Trophoblast cell (in vitro differentiated cells and primary cell): ENCODE measurements at regions not wholly inside any gene's neighbourhood (a gene's known extent, or its start where the extent isn't known, plus 50 kb on each side); places are given as distances from the start of the nearest gene placed in this dataset.

Source experiments
- DNase-seq, 2 donors: peaks; one replicate each; pipeline ENCODE4 v3.0.0-alpha.2; 2016
- H2AFZ ChIP-seq: 2 replicates; pipeline ENCODE4 v1.6.1; 2013; ENCODE audit warnings: low read length, moderate library complexity, mild to moderate bottlenecking; ENCODE audit not compliant: insufficient read depth, poor library complexity
- H2AK5ac ChIP-seq: 2 replicates; pipeline ENCODE4 v1.6.1; 2013; ENCODE audit warnings: mild to moderate bottlenecking, low read length
- H2BK120ac ChIP-seq: 2 replicates; pipeline ENCODE4 v1.6.1; 2013; ENCODE audit warnings: low read length, mild to moderate bottlenecking, moderate library complexity; ENCODE audit not compliant: insufficient read depth, poor library complexity
- H2BK12ac ChIP-seq: 2 replicates; pipeline ENCODE4 v1.6.1; 2013; ENCODE audit warnings: mild to moderate bottlenecking, low read length, moderate library complexity
- H2BK5ac ChIP-seq: 2 replicates; pipeline ENCODE4 v1.6.1; 2013; ENCODE audit warnings: low read length, low read depth, moderate library complexity, mild to moderate bottlenecking; ENCODE audit not compliant: poor library complexity
- H3K14ac ChIP-seq: 2 replicates; pipeline ENCODE4 v1.6.1; 2013; ENCODE audit warnings: mild to moderate bottlenecking, low read length
- H3K18ac ChIP-seq: 2 replicates; pipeline ENCODE4 v1.6.1; 2013; ENCODE audit warnings: mild to moderate bottlenecking, low read length
- H3K23ac ChIP-seq: 2 replicates; pipeline ENCODE4 v1.6.1; 2013; ENCODE audit warnings: low read length
- H3K27ac ChIP-seq: 2 replicates; pipeline ENCODE4 v1.5.1; 2013; ENCODE audit warnings: low read depth, mild to moderate bottlenecking, inconsistent platforms, low read length, moderate library complexity
- H3K27me3 ChIP-seq: 2 replicates; pipeline ENCODE4 v1.6.1; 2013; ENCODE audit warnings: inconsistent platforms, mild to moderate bottlenecking, low read length, moderate library complexity; ENCODE audit not compliant: insufficient read depth
- H3K36me3 ChIP-seq, 2 experiments: 1 replicate in 1 of 2; 2 replicates in 1 of 2; pipeline ENCODE4 v1.6.1; 2013; ENCODE audit warnings: low read length in 2 of 2, mild to moderate bottlenecking in 2 of 2, moderate library complexity in 1 of 2; ENCODE audit not compliant: insufficient read depth in 2 of 2, control insufficient read depth in 1 of 2
- H3K4ac ChIP-seq: 2 replicates; pipeline ENCODE4 v1.6.1; 2013; ENCODE audit warnings: low read depth, mild to moderate bottlenecking, low read length, moderate library complexity
- H3K4me1 ChIP-seq, 2 experiments: 1 replicate in 1 of 2; 2 replicates in 1 of 2; pipeline ENCODE4 v1.6.1; 2013; ENCODE audit warnings: low read length in 2 of 2, mild to moderate bottlenecking in 2 of 2, moderate library complexity in 1 of 2; ENCODE audit not compliant: insufficient read depth in 2 of 2, control insufficient read depth in 1 of 2
- H3K4me2 ChIP-seq: 2 replicates; pipeline ENCODE4 v1.6.1; 2013; ENCODE audit warnings: inconsistent platforms, mild to moderate bottlenecking, low read length, moderate library complexity
- H3K4me3 ChIP-seq: 2 replicates; pipeline ENCODE4 v1.5.1; 2013; ENCODE audit warnings: mild to moderate bottlenecking, low read depth, low read length, inconsistent platforms
- H3K79me1 ChIP-seq: one replicate; pipeline ENCODE4 v1.6.1; 2013; ENCODE audit warnings: low read length
- H3K79me2 ChIP-seq: 2 replicates; pipeline ENCODE4 v1.6.1; 2013; ENCODE audit warnings: low read length, mild to moderate bottlenecking; ENCODE audit not compliant: control insufficient read depth, insufficient read depth, poor library complexity
- H3K9ac ChIP-seq: 2 replicates; pipeline ENCODE4 v1.6.1; 2013; ENCODE audit warnings: mild to moderate bottlenecking, low read length
- H3K9me3 ChIP-seq: 2 replicates; pipeline ENCODE4 v1.6.1; 2013; ENCODE audit warnings: low read depth, mild to moderate bottlenecking, control low read depth, inconsistent platforms, low read length; ENCODE audit not compliant: insufficient read depth
- H4K12ac ChIP-seq: 2 replicates; pipeline ENCODE4 v1.6.1; 2013; ENCODE audit warnings: low read depth, mild to moderate bottlenecking, low read length, moderate library complexity
- H4K8ac ChIP-seq: 2 replicates; pipeline ENCODE4 v1.6.1; 2013; ENCODE audit warnings: low read depth, mild to moderate bottlenecking, low read length, moderate library complexity
- H4K91ac ChIP-seq: one replicate; pipeline ENCODE4 v1.6.1; 2013; ENCODE audit warnings: low read depth, mild to moderate bottlenecking, low read length, moderate library complexity
- WGBS: extraction: QIAGEN DNeasy Blood & Tissue Kit; methylation state at CpG from one replicate; pipeline ENCODE4 v1.1.7; 2013; ENCODE audit warnings: missing lambda C conversion rate; ENCODE audit not compliant: insufficient read length, insufficient coverage; ENCODE audit errors: extremely low coverage; 5-methylcytosine and 5-hydroxymethylcytosine counted together

- H4K91ac ChIP-seq: no peak overlapping the region
- H2BK5ac ChIP-seq: no peak overlapping the region
- no peak overlapping the region for H3K4ac ChIP-seq
- no peak overlapping the region for H4K8ac ChIP-seq
- H2BK12ac ChIP-seq: no peak overlapping the region
- no peak overlapping the region for H3K14ac ChIP-seq
- no peak overlapping the region for H3K4me3 ChIP-seq
- H3K9me3 ChIP-seq: no peaks in the 10 kb centered on the region
- no peak overlapping the region for H2BK120ac ChIP-seq
- H3K18ac ChIP-seq: no peak overlapping the region
- no peak overlapping the region for H3K27ac ChIP-seq
- no peaks in the 10 kb centered on the region for H3K79me1 ChIP-seq
- H3K23ac ChIP-seq: no peak overlapping the region
- H4K12ac ChIP-seq: no peak overlapping the region
- H2AFZ ChIP-seq: no peak overlapping the region
- no peaks in the 10 kb centered on the region for H3K4me1 ChIP-seq
- no peak overlapping the region for H3K4me2 ChIP-seq
- WGBS: no CpG with 5 or more reads among the region's 3 CpGs
- no peak overlapping the region for H3K9ac ChIP-seq
- H3K27me3 ChIP-seq: no peaks in the 10 kb centered on the region
- DNase-seq: no peak
- H2AK5ac ChIP-seq: no peak overlapping the region
- H3K36me3 ChIP-seq: no peaks in the 10 kb centered on the region
- H3K79me2 ChIP-seq: no peaks in the 10 kb centered on the region
These were observed 309.4 kb upstream of the CDH5 start for GRCh38 chr16:66057057-66057456.

GRCh38 chr16:66054095-66054494 is 312.4 kb upstream of the CDH5 start:
- H2BK12ac ChIP-seq: no peak overlapping the region
- no peak overlapping the region for H3K4me3 ChIP-seq
- DNase-seq: no peak
- no peaks in the 10 kb centered on the region for H3K4me1 ChIP-seq
- H3K9me3 ChIP-seq: peaks cover 1% of the 10 kb centered on the region
- no peak overlapping the region for H3K14ac ChIP-seq
- H2AK5ac ChIP-seq: no peak overlapping the region
- H3K4ac ChIP-seq: no peak overlapping the region
- no peak overlapping the region for H3K18ac ChIP-seq
- no CpG with 5 or more reads among the region's 4 CpGs for WGBS
- H3K27me3 ChIP-seq: no peaks in the 10 kb centered on the region
- no peak overlapping the region for H3K27ac ChIP-seq
- H4K91ac ChIP-seq: no peak overlapping the region
- H3K9ac ChIP-seq: no peak overlapping the region
- H2BK120ac ChIP-seq: no peak overlapping the region
- H3K79me2 ChIP-seq: no peaks in the 10 kb centered on the region
- H3K36me3 ChIP-seq: no peaks in the 10 kb centered on the region
- no peak overlapping the region for H3K23ac ChIP-seq
- no peak overlapping the region for H2BK5ac ChIP-seq
- no peak overlapping the region for H4K12ac ChIP-seq
- H3K4me2 ChIP-seq: no peak overlapping the region
- H3K79me1 ChIP-seq: no peaks in the 10 kb centered on the region
- no peak overlapping the region for H2AFZ ChIP-seq
- H4K8ac ChIP-seq: no peak overlapping the region

- Histone ChIP-seq H2AK5ac (no peak overlapping the region), H3K27ac (no peak overlapping the region), H3K9me3 (peaks cover 1% of the 10 kb centered on the region), H2AFZ (no peak overlapping the region), H3K18ac (no peak overlapping the region), H3K79me2 (no peaks in the 10 kb centered on the region), H2BK12ac (no peak overlapping the region), H4K8ac (no peak overlapping the region), H3K79me1 (no peaks in the 10 kb centered on the region), H4K91ac (no peak overlapping the region), H3K14ac (no peak overlapping the region), H2BK5ac (no peak overlapping the region), H3K9ac (no peak overlapping the region), H3K4me1 (no peaks in the 10 kb centered on the region), H4K12ac (no peak overlapping the region), H3K36me3 (no peaks in the 10 kb centered on the region), H3K23ac (no peak overlapping the region), H3K4me2 (no peak overlapping the region), H3K27me3 (no peaks in the 10 kb centered on the region), H3K4me3 (no peak overlapping the region), H2BK120ac (no peak overlapping the region), H3K4ac (no peak overlapping the region)
- no peak for DNase-seq
- no CpG with 5 or more reads among the region's 2 CpGs for WGBS
These were observed 313.7 kb upstream of the CDH5 start for GRCh38 chr16:66052745-66053144.

DNA sequence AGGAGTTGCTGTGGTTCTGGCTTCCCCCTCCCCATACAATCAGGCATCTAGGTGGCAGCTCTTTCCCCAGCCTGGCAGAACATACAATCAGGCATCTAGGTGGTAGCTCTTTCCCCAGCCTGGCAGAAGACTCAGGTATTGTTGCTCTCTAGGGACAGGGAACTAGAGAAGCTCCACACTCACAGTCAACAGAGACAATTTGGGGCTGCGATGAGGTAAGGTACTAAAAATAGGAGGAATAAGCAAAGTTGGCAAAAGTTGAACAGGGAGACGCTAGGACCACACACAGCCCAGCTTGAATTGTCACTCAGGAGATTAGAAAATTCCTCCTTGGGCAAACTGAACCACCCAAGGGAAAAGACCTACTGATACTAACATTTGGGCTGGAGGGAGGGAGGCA is 315.5 kb upstream of the CDH5 start:
- Histone ChIP-seq H3K27me3 (no peaks in the 10 kb centered on the region), H3K4me3 (no peak overlapping the region), H3K9me3 (peaks cover 1% of the 10 kb centered on the region), H3K36me3 (no peaks in the 10 kb centered on the region), H4K8ac (no peak overlapping the region), H4K12ac (no peak overlapping the region), H3K79me2 (no peaks in the 10 kb centered on the region), H4K91ac (no peak overlapping the region), H2BK5ac (no peak overlapping the region), H2BK120ac (no peak overlapping the region), H3K4me1 (no peaks in the 10 kb centered on the region), H2BK12ac (no peak overlapping the region), H3K27ac (no peak overlapping the region), H3K18ac (no peak overlapping the region), H3K23ac (no peak overlapping the region), H3K4ac (no peak overlapping the region), H2AFZ (no peak overlapping the region), H3K14ac (no peak overlapping the region), H3K9ac (no peak overlapping the region), H3K79me1 (no peaks in the 10 kb centered on the region), H2AK5ac (no peak overlapping the region), H3K4me2 (no peak overlapping the region)
- DNase-seq: no peak
- no CpG with 5 or more reads among the region's 2 CpGs for WGBS
